ENCODE measurements at regions not wholly inside any gene's neighbourhood (a gene's known extent, or its start where the extent isn't known, plus 50 kb on each side); places are given as distances from the start of the nearest gene placed in this dataset.

GRCh38 chr1:200328379-200328778 is 81.5 kb downstream of the ZNF281 start:
- no peak overlapping the region for H3K27ac Mint-ChIP-seq (ENCODE audit: unreplicated experiment)
- peaks cover 12% of the 10 kb centered on the region for H3K4me1 Mint-ChIP-seq (ENCODE audit: low read depth, unreplicated experiment)
- Histone ChIP-seq H3K4me3 (ENCODE audit: insufficient read depth, low read depth, low read length) (no peak overlapping the region), H3K27ac (ENCODE audit: low read depth, low read length) (no peak overlapping the region), H2AFZ (ENCODE audit: low read depth, low read length) (no peak overlapping the region), H4K20me1 (ENCODE audit: insufficient read depth, low read length) (no peaks in the 10 kb centered on the region), H3K79me2 (ENCODE audit: insufficient read depth, low read length) (no peaks in the 10 kb centered on the region), H3K9ac (ENCODE audit: low read length) (no peak overlapping the region), H3K27me3 (ENCODE audit: insufficient read depth, low read length) (no peaks in the 10 kb centered on the region), H3K9me3 (ENCODE audit: insufficient read depth, low read depth, low read length) (no peaks in the 10 kb centered on the region), H3K4me1 (ENCODE audit: insufficient read depth, low read length) (no peaks in the 10 kb centered on the region), H3K4me2 (ENCODE audit: low read length) (no peak overlapping the region), H3K36me3 (ENCODE audit: insufficient read depth, low read length) (no peaks in the 10 kb centered on the region)
- FAIRE-seq (no peak), DNase-seq (ENCODE audit: low read depth) (peak; percentile 55)
- peaks cover 5% of the 10 kb centered on the region for H3K27me3 Mint-ChIP-seq (ENCODE audit: low read depth, unreplicated experiment)
- peaks cover 2% of the 10 kb centered on the region for H3K36me3 Mint-ChIP-seq (ENCODE audit: low read depth, unreplicated experiment)
- no peaks in the 10 kb centered on the region for H3K9me3 Mint-ChIP-seq (ENCODE audit: unreplicated experiment)
- TF ChIP-seq, protein P1, sequence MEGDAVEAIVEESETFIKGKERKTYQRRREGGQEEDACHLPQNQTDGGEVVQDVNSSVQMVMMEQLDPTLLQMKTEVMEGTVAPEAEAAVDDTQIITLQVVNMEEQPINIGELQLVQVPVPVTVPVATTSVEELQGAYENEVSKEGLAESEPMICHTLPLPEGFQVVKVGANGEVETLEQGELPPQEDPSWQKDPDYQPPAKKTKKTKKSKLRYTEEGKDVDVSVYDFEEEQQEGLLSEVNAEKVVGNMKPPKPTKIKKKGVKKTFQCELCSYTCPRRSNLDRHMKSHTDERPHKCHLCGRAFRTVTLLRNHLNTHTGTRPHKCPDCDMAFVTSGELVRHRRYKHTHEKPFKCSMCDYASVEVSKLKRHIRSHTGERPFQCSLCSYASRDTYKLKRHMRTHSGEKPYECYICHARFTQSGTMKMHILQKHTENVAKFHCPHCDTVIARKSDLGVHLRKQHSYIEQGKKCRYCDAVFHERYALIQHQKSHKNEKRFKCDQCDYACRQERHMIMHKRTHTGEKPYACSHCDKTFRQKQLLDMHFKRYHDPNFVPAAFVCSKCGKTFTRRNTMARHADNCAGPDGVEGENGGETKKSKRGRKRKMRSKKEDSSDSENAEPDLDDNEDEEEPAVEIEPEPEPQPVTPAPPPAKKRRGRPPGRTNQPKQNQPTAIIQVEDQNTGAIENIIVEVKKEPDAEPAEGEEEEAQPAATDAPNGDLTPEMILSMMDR (IDR thresholded peaks at IDR 0.05; ENCODE audit: insufficient read depth, low read depth, low read length) = no peak
- TF ChIP-seq EZH2 (IDR thresholded peaks at IDR 0.05; ENCODE audit: insufficient read depth, low read length) = no peak
- no peak overlapping the region for H3K4me3 Mint-ChIP-seq (ENCODE audit: unreplicated experiment)

GRCh38 chr1:200323856-200324400 is 85.9 kb downstream of the ZNF281 start:
- TF ChIP-seq, protein P1 (IDR thresholded peaks at IDR 0.05; ENCODE audit: insufficient read depth, low read depth, low read length) = no peak
- TF ChIP-seq EZH2 (IDR thresholded peaks at IDR 0.05; ENCODE audit: insufficient read depth, low read length) = no peak
- peaks cover 5% of the 10 kb centered on the region for H3K27me3 Mint-ChIP-seq (ENCODE audit: low read depth, unreplicated experiment)
- Histone ChIP-seq H3K79me2 (ENCODE audit: insufficient read depth, low read length) (no peaks in the 10 kb centered on the region), H3K9ac (ENCODE audit: low read length) (no peak overlapping the region), H3K4me2 (ENCODE audit: low read length) (no peak overlapping the region), H3K27ac (ENCODE audit: low read depth, low read length) (no peak overlapping the region), H4K20me1 (ENCODE audit: insufficient read depth, low read length) (no peaks in the 10 kb centered on the region), H3K36me3 (ENCODE audit: insufficient read depth, low read length) (no peaks in the 10 kb centered on the region), H2AFZ (ENCODE audit: low read depth, low read length) (no peak overlapping the region), H3K4me1 (ENCODE audit: insufficient read depth, low read length) (no peaks in the 10 kb centered on the region), H3K27me3 (ENCODE audit: insufficient read depth, low read length) (no peaks in the 10 kb centered on the region), H3K4me3 (ENCODE audit: insufficient read depth, low read depth, low read length) (no peak overlapping the region), H3K9me3 (ENCODE audit: insufficient read depth, low read depth, low read length) (no peaks in the 10 kb centered on the region)
- peak; percentile 55 for DNase-seq (ENCODE audit: low read depth)
- H3K4me1 Mint-ChIP-seq (ENCODE audit: low read depth, unreplicated experiment) = peaks cover 15% of the 10 kb centered on the region
- no peak overlapping the region for H3K4me3 Mint-ChIP-seq (ENCODE audit: unreplicated experiment)
- no peaks in the 10 kb centered on the region for H3K9me3 Mint-ChIP-seq (ENCODE audit: unreplicated experiment)
- no peak overlapping the region for H3K27ac Mint-ChIP-seq (ENCODE audit: unreplicated experiment)
- peaks cover 2% of the 10 kb centered on the region for H3K36me3 Mint-ChIP-seq (ENCODE audit: low read depth, unreplicated experiment)
- peak; percentile 39 for FAIRE-seq

DNA sequence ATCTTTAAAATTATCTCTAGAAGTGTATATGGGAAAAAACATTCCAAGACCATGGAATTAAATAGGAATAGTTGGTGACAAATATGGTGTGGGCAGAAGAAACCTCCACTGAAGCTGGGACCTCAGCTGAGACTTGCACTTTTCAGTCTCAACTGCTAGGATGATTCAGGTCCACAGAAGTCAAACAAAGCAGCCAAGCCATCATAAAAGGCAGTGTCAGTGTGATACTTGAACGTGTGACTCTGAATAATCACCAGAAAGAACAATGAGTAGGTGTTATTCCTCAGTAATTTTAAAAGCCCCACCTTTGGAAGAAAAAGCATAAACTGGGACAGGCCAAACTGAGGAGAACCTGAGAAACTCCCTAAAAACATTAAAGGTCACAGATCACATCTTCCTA is 90.7 kb downstream of the ZNF281 start:
- Histone ChIP-seq H3K4me2 (ENCODE audit: low read length) (no peak overlapping the region), H2AFZ (ENCODE audit: low read depth, low read length) (no peak overlapping the region), H4K20me1 (ENCODE audit: insufficient read depth, low read length) (no peaks in the 10 kb centered on the region), H3K36me3 (ENCODE audit: insufficient read depth, low read length) (no peaks in the 10 kb centered on the region), H3K4me1 (ENCODE audit: insufficient read depth, low read length) (peaks cover 5% of the 10 kb centered on the region), H3K9me3 (ENCODE audit: insufficient read depth, low read depth, low read length) (no peaks in the 10 kb centered on the region), H3K27ac (ENCODE audit: low read depth, low read length) (no peak overlapping the region), H3K27me3 (ENCODE audit: insufficient read depth, low read length) (no peaks in the 10 kb centered on the region), H3K4me3 (ENCODE audit: insufficient read depth, low read depth, low read length) (no peak overlapping the region), H3K79me2 (ENCODE audit: insufficient read depth, low read length) (no peaks in the 10 kb centered on the region), H3K9ac (ENCODE audit: low read length) (no peak overlapping the region)
- DNase-seq (ENCODE audit: low read depth) (no peak), FAIRE-seq (no peak)
- H3K27ac Mint-ChIP-seq (ENCODE audit: unreplicated experiment) = peak overlapping the region; percentile 36
- H3K9me3 Mint-ChIP-seq (ENCODE audit: unreplicated experiment) = no peaks in the 10 kb centered on the region
- no peak overlapping the region for H3K4me3 Mint-ChIP-seq (ENCODE audit: unreplicated experiment)
- H3K4me1 Mint-ChIP-seq (ENCODE audit: low read depth, unreplicated experiment) = peaks cover 21% of the 10 kb centered on the region
- no peaks in the 10 kb centered on the region for H3K27me3 Mint-ChIP-seq (ENCODE audit: low read depth, unreplicated experiment)
- peaks cover 2% of the 10 kb centered on the region for H3K36me3 Mint-ChIP-seq (ENCODE audit: low read depth, unreplicated experiment)
- TF ChIP-seq EZH2 (IDR thresholded peaks at IDR 0.05; ENCODE audit: insufficient read depth, low read length) = no peak
- TF ChIP-seq, protein P1 (IDR thresholded peaks at IDR 0.05; ENCODE audit: insufficient read depth, low read depth, low read length) = no peak

Measured in astrocyte (in vitro differentiated cells and primary cell).